HG02759 (cell line): ENCODE measurements at regions not wholly inside any gene's neighbourhood (a gene's known extent, or its start where the extent isn't known, plus 50 kb on each side); places are given as distances from the start of the nearest gene placed in this dataset.

Experiments
- ATAC-seq: cut with Tn5 transposase; IDR thresholded peaks from one replicate; pipeline ENCODE4 v1.9.1; 2021; ENCODE audit warnings: mild to moderate bottlenecking, moderate library complexity; ENCODE audit not compliant: unreplicated experiment

DNA sequence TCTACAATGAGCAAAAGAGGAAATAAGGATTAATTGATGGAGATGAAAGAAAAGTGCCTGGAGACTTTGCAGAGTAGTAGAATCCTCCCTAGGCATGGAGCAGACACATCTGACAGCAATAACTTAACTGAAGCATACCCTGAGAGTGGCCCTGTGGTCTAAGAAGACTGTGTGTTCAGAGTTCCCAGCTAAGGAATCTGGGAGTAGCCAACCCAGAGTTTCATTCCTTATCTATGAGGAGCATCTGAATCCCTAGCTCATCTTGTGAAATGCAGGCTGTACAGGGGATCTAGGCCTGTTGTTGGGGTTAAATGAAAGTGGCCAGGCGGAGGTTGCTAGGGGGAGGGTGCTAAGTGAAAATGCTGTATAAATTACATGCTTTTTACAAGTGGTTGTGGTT is 233.1 kb upstream of the FBXL7 start:
- ATAC-seq = no peak

- ATAC-seq = no peak
Measured at GRCh38 chr5:15266229-15266628, 233.8 kb upstream of the FBXL7 start.

GRCh38 chr5:15263942-15264341 is 236.0 kb upstream of the FBXL7 start:
- no peak for ATAC-seq

- no peak for ATAC-seq
Measured at GRCh38 chr5:15263406-15263805, 236.6 kb upstream of the FBXL7 start.

- no peak for ATAC-seq
Measured at GRCh38 chr5:15261269-15261995, 238.5 kb upstream of the FBXL7 start.

DNA sequence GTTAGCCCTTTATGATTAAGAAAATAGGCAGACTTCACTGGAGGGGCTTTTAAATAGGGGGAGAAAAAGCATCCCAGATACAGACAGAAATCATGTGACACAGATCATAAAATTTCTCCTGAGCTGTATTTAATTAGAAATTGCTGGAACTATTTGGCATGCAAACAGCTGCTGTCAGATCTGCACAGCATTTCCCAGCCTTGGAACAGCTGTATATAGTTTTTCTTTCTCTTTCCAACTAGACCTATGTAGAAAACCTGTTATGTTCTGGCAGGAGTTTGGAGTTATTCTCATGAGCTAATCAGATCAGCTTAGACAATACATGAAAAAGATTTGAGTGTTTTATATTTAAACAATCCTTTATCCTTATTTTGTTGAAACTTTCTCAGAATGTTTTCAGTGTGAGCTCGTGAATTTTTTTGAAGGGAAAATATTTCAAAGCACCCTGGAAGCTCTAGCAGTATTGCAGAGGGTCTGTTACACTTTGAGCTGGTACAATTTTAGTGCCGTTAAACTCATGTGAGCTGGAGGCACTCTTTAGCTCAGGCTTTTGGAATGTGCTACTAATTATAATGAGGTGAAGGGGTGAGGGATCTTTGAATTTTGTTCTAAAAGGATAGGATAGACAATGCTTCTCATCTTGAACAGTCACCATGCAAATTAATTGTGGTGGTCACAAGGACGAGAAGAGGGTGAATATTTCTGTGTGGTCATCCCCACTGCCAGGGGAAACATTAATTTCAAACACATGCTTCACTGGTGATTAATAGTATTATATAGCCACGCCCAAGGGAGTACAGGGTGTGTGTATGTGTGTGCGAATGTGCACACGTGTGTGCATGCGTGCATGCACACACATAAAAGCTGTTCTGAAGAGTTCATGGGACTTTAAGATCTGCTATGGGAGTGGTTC is 239.4 kb upstream of the FBXL7 start:
- ATAC-seq = no peak

DNA sequence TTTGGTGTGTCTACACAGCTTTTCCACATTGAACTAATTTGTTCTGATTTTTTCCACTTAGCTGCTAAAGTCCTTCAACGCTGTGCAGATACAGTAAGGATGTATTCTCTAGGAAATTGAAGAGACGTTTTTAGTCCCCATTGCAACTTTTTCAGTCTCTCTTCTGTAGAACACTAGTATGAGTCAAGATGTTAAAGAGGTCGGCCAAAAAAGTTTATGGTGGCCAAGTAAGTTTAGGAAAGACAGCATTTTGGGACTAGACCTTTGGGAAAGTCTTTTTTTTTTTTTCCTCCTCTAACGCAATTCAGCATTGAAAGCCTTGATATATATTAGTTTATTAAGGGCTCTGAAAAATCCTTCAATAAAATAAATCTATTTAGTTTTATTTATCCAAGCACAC is 243.5 kb upstream of the FBXL7 start:
- ATAC-seq = no peak

GRCh38 chr5:15255576-15255975 is 244.4 kb upstream of the FBXL7 start:
- ATAC-seq = no peak

GRCh38 chr5:15254607-15255006 is 245.4 kb upstream of the FBXL7 start:
- ATAC-seq = no peak

DNA sequence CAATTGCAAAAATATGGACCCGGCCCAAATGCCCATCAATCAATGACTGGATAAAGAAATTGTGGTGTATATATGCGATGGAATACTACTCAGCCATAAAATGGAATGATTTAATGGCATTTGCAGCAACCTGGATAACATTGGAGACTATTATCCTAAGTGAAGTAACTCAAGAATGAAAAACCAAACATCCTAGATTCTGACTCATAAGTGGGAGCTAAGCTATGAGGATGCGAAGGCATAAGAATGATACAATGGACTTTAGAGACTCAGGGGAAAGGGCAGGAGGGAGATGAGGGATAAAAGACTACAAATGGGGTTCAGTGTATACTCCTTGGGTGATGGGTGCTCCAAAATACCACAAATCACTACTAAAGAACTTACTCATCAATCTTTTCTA is 247.6 kb upstream of the FBXL7 start:
- no peak for ATAC-seq

DNA sequence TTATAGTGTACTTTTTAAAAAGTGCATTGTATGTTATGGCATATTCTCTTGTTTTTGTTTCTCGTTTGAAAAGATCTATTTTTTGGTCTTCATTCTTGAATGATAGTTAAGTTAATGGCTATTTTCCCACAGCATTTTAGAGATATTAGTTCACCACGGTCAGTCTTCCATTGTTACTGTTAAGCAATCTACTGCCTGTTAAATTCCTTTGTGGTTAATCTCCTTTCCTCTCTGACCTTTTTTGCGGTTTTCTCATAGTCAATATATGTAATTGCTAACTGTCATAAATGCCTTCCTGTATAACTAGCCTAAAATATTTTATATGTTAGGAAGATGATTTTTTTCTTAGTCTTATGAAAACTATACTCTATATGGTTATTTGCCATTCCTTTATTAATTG is 250.8 kb upstream of the FBXL7 start:
- ATAC-seq = no peak

- no peak for ATAC-seq
Measured at GRCh38 chr5:15248731-15249130, 251.2 kb upstream of the FBXL7 start.

GRCh38 chr5:15245913-15246312 is 254.1 kb upstream of the FBXL7 start:
- no peak for ATAC-seq

DNA sequence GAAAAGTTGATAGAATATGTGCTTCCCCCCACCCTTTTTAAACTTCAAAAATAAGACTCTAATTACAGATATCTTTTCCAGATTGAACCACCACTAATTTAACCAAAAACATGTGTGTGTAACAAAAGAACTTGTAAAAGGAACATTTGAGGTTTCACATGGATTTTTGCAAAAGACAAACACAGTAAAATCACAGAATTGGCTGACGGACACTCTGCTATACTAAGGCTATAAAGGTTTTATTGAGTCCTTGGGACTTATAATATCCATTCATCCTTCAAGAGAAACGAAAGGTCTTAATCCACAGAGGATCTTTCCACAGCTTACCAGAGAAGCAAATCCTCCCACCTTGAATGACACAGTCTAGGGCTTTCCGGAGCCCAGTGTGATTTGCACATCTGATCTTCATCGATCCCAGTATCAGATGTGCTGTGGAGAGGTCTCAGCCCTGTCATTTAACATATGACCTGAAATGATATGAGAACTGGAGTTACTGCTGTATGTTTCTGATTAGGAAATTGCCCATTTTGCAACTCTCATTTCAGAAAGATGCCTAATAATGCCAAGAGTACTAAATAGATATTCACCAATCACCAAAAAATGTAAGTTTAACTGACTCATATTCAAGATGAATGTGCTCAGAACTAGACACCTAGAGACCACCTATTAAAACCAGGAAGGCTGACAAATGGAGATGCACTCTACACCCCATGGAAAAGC is 256.5 kb upstream of the FBXL7 start:
- ATAC-seq = no peak

- ATAC-seq = no peak
Measured at GRCh38 chr5:15241216-15241821, 258.7 kb upstream of the FBXL7 start.

DNA sequence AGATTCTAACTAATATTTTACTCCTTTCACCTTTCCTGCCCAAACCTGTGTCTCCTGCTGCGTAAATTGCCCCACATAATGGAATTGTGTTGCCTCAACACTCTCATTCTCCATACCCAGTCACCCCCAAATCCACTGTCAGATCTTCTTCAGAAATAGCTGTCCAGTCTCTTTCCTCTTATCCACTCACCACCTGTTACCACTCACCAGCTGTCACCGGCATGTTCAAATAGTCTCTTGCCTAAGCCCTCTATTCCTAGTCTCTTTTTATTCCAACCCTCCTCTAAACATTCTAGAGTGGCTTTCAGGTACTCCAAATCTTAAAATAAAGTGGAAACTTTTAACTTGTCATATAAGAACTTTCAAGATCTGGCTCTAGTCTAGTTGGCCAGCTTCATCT is 262.0 kb upstream of the FBXL7 start:
- ATAC-seq = no peak

GRCh38 chr5:15236911-15237508 is 263.0 kb upstream of the FBXL7 start:
- ATAC-seq = no peak

GRCh38 chr5:15234911-15235310 is 265.1 kb upstream of the FBXL7 start:
- ATAC-seq = no peak

DNA sequence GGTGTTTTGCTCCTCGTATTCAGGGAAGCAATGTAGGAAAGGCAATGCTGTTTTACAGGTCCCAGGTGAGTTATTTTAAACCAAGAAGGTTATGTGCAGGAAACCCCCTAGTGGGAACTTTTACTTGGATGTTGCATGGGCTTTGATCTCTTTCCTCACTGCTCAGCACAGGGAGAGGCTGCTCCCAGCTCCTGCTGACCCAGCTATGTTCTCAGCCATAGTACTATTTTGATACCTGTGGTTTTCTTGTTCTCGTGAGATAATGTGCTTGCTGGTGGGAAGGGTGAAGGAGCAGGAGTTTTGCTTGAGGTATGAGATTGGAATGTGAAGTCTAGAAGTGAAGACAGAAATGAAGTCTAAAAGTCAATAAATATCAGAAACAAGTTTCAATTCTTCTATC is 265.6 kb upstream of the FBXL7 start:
- ATAC-seq = no peak

DNA sequence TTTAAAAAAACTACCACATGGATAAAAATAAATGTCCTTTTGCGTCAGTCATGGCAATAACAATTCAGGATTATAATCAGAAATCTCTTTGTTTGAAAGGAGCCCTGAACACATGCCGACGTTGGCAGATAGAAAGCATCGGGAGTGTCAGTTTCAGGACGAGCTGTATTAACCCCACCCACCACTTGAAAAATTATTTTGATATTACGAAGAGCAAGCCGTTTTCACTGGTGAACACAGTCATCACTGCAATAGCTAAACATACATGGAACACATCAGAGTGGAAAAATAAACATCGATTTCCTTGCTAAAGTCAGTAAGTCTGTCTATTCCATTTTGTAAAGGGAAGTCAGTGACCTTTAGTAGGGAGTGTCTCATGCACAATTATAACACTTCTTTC is 266.4 kb upstream of the FBXL7 start:
- ATAC-seq = no peak

GRCh38 chr5:15222156-15222555 is 277.8 kb upstream of the FBXL7 start:
- ATAC-seq = no peak
